KMS-11 (cell line): ENCODE measurements at regions not wholly inside any gene's neighbourhood (a gene's known extent, or its start where the extent isn't known, plus 50 kb on each side); places are given as distances from the start of the nearest gene placed in this dataset.

Source experiments
- H2AFZ ChIP-seq: fragments of 200-600 bp; sonication (generic); 2 replicates; pipeline ENCODE4 v1.6.1; 2016; ENCODE audit warnings: antibody characterized with exemption, mixed run types, low read depth
- H3K27ac ChIP-seq: fragments of 200-600 bp; sonication (generic); 2 replicates; pipeline ENCODE4 v1.6.1; 2016; ENCODE audit warnings: mild to moderate bottlenecking, mixed run types
- H3K27me3 ChIP-seq: fragments of 200-600 bp; sonication (generic); 2 replicates; pipeline ENCODE4 v1.6.1; 2017; ENCODE audit warnings: mild to moderate bottlenecking, low read depth, mixed run types, moderate library complexity; ENCODE audit not compliant: insufficient read depth
- H3K36me3 ChIP-seq: fragments of 200-600 bp; sonication (generic); 2 replicates; pipeline ENCODE4 v1.6.1; 2017; ENCODE audit warnings: mild to moderate bottlenecking, mixed run types; ENCODE audit not compliant: insufficient read depth
- H3K4me1 ChIP-seq: fragments of 200-600 bp; sonication (generic); 2 replicates; pipeline ENCODE4 v1.6.1; 2016; ENCODE audit warnings: mild to moderate bottlenecking, low read depth, mixed run types; ENCODE audit not compliant: poor library complexity, severe bottlenecking
- H3K4me2 ChIP-seq: fragments of 200-600 bp; sonication (generic); 2 replicates; pipeline ENCODE4 v1.7.0; 2016; ENCODE audit warnings: mild to moderate bottlenecking, mixed run types
- H3K4me3 ChIP-seq: fragments of 200-600 bp; sonication (generic); IDR thresholded peaks from 2 replicates; pipeline ENCODE4 v1.6.1; 2017; ENCODE audit warnings: low read depth, low read length, mixed read lengths; ENCODE audit not compliant: insufficient read depth
- H3K79me2 ChIP-seq: fragments of 200-600 bp; sonication (generic); 2 replicates; pipeline ENCODE4 v1.6.1; 2016; ENCODE audit warnings: low read depth, mixed run types; ENCODE audit not compliant: insufficient read depth
- H3K9ac ChIP-seq: fragments of 200-600 bp; sonication (generic); 2 replicates; pipeline ENCODE4 v1.6.1; 2016; ENCODE audit warnings: mild to moderate bottlenecking, mixed run types
- H4K20me1 ChIP-seq: fragments of 200-600 bp; sonication (generic); 2 replicates; pipeline ENCODE4 v1.6.1; 2016; ENCODE audit warnings: mild to moderate bottlenecking, mixed run types; ENCODE audit not compliant: insufficient read depth
- CTCF ChIP-seq: fragments of 200-600 bp; sonication (generic); conservative IDR thresholded peaks from 2 replicates; pipeline ENCODE4 v1.6.1; 2017; ENCODE audit warnings: low read depth, mild to moderate bottlenecking, antibody characterized with exemption, low read length, moderate library complexity, mixed read lengths

- no peak for TF ChIP-seq CTCF
- H2AFZ ChIP-seq: no peak overlapping the region
- H3K27me3 ChIP-seq: no peaks in the 10 kb centered on the region
- H3K9ac ChIP-seq: no peak overlapping the region
- no peak overlapping the region for H3K4me2 ChIP-seq
- no peak overlapping the region for H3K27ac ChIP-seq
- H3K4me1 ChIP-seq: no peaks in the 10 kb centered on the region
- no peak overlapping the region for H3K4me3 ChIP-seq
- no peaks in the 10 kb centered on the region for H3K79me2 ChIP-seq
- no peaks in the 10 kb centered on the region for H3K36me3 ChIP-seq
- H4K20me1 ChIP-seq: no peaks in the 10 kb centered on the region
These were observed 173.3 kb downstream of the RFX6 start for GRCh38 chr6:117050301-117050700.

- no peaks in the 10 kb centered on the region for H3K27me3 ChIP-seq
- TF ChIP-seq CTCF: no peak
- no peak overlapping the region for H2AFZ ChIP-seq
- H3K4me2 ChIP-seq: no peak overlapping the region
- no peak overlapping the region for H3K27ac ChIP-seq
- no peaks in the 10 kb centered on the region for H3K79me2 ChIP-seq
- H3K4me3 ChIP-seq: no peak overlapping the region
- H4K20me1 ChIP-seq: no peaks in the 10 kb centered on the region
- no peak overlapping the region for H3K9ac ChIP-seq
- H3K4me1 ChIP-seq: no peaks in the 10 kb centered on the region
- no peaks in the 10 kb centered on the region for H3K36me3 ChIP-seq
These were observed 193.2 kb upstream of the VGLL2 start for GRCh38 chr6:117072134-117072533.

GRCh38 chr6:117072781-117073180 lies 192.6 kb upstream of the VGLL2 start:
- Histone ChIP-seq H2AFZ (no peak overlapping the region), H3K36me3 (no peaks in the 10 kb centered on the region), H3K4me3 (no peak overlapping the region), H3K27me3 (no peaks in the 10 kb centered on the region), H3K79me2 (no peaks in the 10 kb centered on the region), H3K27ac (no peak overlapping the region), H4K20me1 (no peaks in the 10 kb centered on the region), H3K9ac (no peak overlapping the region), H3K4me2 (no peak overlapping the region), H3K4me1 (no peaks in the 10 kb centered on the region)
- TF ChIP-seq CTCF: no peak

GRCh38 chr6:117074672-117075071 lies 190.7 kb upstream of the VGLL2 start:
- Histone ChIP-seq H3K4me3 (no peak overlapping the region), H3K27me3 (no peaks in the 10 kb centered on the region), H4K20me1 (no peaks in the 10 kb centered on the region), H3K79me2 (no peaks in the 10 kb centered on the region), H3K27ac (no peak overlapping the region), H3K9ac (no peak overlapping the region), H3K4me2 (no peak overlapping the region), H3K4me1 (no peaks in the 10 kb centered on the region), H3K36me3 (no peaks in the 10 kb centered on the region), H2AFZ (no peak overlapping the region)
- TF ChIP-seq CTCF: no peak

- Histone ChIP-seq H3K27me3 (no peaks in the 10 kb centered on the region), H3K36me3 (no peaks in the 10 kb centered on the region), H2AFZ (no peak overlapping the region), H3K4me3 (no peak overlapping the region), H3K4me1 (no peaks in the 10 kb centered on the region), H3K4me2 (no peak overlapping the region), H3K27ac (no peak overlapping the region), H3K79me2 (no peaks in the 10 kb centered on the region), H4K20me1 (no peaks in the 10 kb centered on the region), H3K9ac (no peak overlapping the region)
- no peak for TF ChIP-seq CTCF
These were observed 190.1 kb upstream of the VGLL2 start for GRCh38 chr6:117075218-117075617.
